ENCODE measurements at regions not wholly inside any gene's neighbourhood (a gene's known extent, or its start where the extent isn't known, plus 50 kb on each side); places are given as distances from the start of the nearest gene placed in this dataset.

DNA sequence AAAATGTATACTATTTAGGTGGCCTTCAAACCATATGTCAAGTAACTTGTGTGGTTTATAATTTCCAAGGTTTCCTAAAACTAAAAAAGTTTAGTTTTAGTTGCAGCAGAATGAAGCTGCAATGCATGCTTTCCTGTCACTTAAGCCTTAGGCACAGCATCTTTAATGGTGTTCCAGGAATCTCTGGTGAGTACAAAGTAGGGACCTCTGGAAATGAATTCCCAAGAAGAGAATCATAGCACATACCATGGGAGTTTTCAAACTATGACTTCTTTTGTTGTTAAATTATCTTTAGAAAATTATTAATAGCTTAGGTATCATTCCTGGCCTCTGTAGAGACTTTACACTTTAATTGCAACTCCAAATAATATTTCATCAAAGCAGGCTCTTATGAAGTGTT, 1005.9 kb upstream of the PABPC4L start:
- no peak for DNase-seq

GRCh38 chr4:135204311-135204710, 1002.7 kb upstream of the PABPC4L start:
- no peak for DNase-seq

DNA sequence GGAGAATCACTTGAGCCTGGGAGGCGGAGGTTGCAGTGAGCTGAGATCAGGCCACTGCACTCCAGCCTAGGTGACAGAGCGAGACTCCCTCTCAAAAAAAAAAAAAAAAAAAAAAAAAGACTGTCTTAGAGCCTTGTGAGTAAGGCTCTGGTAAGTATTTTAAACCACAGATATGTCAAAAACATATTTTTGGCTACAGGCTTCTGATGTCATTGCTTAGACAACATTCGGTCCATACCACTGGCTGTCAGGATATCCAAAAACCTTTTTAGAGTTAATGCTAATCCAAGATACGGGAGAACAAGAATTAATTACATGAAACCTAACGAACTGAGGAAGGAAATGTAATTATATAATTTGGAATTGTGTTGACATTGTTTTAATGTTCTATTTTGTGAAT, 999.5 kb upstream of the PABPC4L start:
- DNase-seq, result no peak

- no peak for DNase-seq
Observed at GRCh38 chr4:135197641-135198040, 996.1 kb upstream of the PABPC4L start.

DNA sequence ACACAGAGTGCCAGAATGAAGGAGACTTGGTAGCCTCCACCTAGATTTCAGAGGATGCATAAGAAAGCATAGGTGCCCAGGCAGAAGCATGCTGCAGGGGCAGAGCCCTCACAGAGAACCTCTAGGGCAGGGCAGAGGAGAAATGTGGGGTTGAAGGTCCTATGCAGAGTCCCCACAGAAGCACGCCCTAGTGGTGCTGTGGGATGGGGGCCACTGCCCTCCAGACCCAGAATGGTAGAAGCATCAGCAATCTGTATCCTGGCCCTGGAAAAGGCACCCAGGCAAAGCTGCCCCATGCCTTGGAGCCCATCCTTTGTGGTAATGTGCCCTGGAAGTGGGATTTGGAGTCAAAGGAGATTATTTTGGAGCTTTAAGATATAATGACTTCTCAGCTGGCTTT, 992.9 kb upstream of the PABPC4L start:
- DNase-seq, result no peak

GRCh38 chr4:135192751-135193535, 991.4 kb upstream of the PABPC4L start:
- DNase-seq, result no peak

- no peak for DNase-seq
Observed at GRCh38 chr4:135191596-135191995, 990.0 kb upstream of the PABPC4L start.

GRCh38 chr4:135186002-135186401, 984.4 kb upstream of the PABPC4L start:
- no peak for DNase-seq

GRCh38 chr4:135185256-135185655, 983.7 kb upstream of the PABPC4L start:
- no peak for DNase-seq

GRCh38 chr4:135184715-135185114, 983.1 kb upstream of the PABPC4L start:
- no peak for DNase-seq

DNA sequence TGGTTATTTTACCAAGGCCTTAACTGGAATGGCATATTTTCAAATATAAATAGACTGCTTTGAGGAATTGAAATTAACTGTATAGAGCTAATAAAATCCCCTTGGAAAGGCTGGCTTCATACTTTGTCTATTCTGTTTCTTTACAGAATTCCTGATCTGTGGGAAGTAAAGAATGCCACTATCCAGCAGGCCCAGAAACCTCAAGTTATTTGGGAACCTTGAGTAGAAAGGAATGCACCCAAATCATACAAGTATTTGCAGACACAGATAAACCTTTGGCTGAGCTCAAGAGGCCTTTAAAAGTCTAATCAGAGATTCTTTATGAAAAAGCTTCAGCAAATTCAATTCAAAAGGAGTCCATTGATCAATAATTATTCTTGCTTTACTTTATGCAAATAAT, 975.7 kb upstream of the PABPC4L start:
- no peak for DNase-seq

- DNase-seq, result no peak
Observed at GRCh38 chr4:135166661-135167060, 965.1 kb upstream of the PABPC4L start.

GRCh38 chr4:135164601-135165000, 963.0 kb upstream of the PABPC4L start:
- DNase-seq, result no peak

DNA sequence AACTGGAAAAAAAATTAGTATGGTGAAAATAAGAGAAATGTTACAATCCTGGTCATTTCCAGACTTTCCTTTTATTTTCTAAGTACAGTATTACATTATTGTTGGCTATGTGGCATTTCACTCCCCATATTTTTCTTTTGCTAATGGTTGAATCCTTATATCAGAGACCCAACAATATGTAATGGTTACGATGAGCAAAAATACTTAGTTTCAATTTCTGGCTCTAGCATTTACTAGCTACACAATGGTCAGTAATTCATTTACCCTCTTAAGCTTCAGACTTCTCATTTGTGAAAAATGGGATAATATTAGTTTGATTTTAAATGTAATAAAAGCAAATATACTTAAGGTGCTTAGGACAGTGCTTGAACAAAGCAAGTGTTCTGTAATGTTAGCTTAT, 942.9 kb upstream of the PABPC4L start:
- no peak for DNase-seq

DNA sequence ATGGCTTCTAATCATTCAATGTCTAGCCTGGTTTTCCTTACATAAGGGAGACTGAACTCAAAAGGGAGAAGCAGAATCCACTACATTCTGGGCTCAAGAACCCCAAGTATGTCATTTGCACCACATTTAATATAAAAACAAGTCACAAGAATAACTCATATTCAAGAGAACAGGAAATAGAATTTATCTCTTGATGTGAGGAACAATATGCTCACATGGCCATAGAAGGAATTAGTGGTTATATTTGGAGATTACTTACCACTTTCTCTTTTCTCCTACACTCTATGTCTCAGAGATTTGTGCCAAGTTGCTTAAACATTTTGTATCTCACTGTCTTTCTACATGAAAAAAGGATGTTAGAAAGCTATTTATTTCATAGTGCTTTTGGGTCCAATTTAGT, 922.6 kb upstream of the PABPC4L start:
- no peak for DNase-seq

GRCh38 chr4:135123632-135124031, 922.0 kb upstream of the PABPC4L start:
- no peak for DNase-seq

DNA sequence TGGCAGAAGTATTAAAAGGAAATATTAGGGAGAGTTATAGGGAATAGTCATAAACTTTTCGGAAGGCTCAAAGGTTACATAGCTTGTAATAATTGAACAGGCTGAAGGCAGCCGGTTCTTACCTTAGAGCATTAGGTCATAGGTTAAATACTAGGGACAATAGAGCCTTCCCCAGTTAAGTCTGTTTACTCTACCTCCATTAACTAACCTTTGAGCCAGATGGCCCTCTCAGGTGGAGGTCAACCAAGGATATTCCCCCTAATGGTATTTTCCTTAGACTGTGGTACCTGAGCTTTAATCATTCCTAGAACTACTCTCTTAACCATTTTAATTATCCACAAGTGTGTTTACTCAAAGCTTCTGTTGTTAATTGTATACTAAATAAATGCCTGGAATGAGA, 920.9 kb upstream of the PABPC4L start:
- peak; percentile 63 for DNase-seq

GRCh38 chr4:135120195-135120594, 918.6 kb upstream of the PABPC4L start:
- DNase-seq, result no peak

DNA sequence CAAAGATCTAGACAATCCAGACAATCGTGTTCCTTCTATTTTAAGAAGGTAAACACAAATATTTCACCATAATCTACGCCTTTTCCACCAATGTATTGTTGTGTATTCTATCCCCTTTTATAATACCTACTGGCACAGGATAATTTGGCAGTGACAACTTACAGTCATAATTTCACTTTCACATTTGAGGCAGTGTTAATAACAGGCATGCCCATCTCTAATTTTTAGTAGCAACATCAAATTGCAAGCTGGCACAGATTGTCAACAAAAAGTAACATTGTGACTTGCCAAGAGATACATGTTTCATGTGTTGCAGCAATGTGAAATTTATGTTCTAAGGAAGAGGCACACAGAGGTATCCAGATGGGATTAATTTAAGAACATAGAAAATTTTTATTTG, 912.5 kb upstream of the PABPC4L start:
- DNase-seq, result no peak

- no peak for DNase-seq
Observed at GRCh38 chr4:135098061-135098460, 896.5 kb upstream of the PABPC4L start.

GRCh38 chr4:135073389-135073788, 871.8 kb upstream of the PABPC4L start:
- no peak for DNase-seq

GRCh38 chr4:135072553-135072952, 871.0 kb upstream of the PABPC4L start:
- DNase-seq, result no peak

DNA sequence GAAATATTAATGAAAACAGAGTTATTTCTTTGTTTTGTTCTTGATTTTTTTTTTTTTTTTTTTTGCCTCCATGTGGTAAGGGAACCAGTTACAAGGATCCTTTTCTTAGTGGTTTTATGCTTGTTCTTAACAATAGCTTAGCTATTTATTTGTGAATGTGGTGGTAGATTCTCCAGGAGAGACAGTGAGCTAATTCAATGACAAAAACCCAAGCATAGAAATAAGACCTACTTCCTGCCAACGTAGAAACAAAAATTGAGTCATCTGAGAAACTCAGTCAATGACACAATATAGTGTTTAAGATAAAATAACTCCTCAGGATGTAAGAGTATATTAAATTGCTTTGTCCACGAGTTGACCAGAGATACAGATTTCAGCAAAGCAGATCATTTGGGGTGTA, 863.8 kb upstream of the PABPC4L start:
- DNase-seq, result no peak

DNA sequence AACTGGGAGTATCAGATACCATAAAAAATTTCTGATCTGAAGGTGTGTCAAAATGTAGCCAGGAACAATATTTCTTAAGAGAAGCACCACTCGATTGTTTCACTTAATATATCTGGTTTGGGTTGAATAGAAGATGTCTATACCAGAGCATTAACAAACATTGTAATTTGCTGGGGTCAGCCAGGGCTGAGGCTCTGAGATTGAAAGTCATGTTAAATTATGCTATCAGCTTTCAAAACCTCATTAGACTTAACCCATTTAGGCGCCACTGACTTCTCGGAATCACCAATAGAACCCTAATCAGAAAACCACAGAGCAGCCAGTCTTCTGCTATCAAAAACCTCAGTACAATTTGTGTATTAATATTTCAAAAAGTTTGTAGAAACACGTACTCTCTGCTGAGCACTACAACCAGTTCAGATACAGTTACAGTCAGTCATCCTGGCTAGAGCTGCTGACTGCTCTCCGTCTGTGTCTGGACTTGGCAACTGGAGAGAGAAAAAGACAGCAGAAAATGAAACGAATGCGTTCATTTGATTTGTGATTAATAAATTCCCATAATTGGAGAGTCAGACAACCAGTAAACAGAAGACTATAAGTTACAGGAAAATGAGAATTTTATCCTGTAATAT, 848.6 kb upstream of the PABPC4L start:
- DNase-seq, result peak; percentile 20

DNA sequence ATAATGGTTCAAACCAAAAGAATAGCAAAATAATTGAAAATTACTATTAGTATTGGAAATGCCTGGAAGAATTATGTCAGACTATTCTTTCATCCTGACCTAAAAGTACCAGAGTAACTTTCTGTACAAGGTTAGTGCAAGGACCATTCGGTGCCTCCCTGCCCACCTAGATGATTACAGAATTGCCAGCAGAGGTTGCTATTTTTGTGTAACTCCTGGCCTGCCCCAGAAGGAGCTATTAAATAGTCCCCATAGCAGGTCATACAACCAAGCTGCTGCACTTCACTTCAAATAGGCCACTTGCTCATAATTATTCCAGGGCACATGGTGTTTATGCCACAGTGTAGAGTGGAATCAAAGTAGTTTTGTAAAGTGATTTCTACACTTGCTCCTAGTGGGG, 831.1 kb upstream of the PABPC4L start:
- DNase-seq, result peak; percentile 4
